ENCODE measurements at regions not wholly inside any gene's neighbourhood (a gene's known extent, or its start where the extent isn't known, plus 50 kb on each side); places are given as distances from the start of the nearest gene placed in this dataset.

- no peak for DNase-seq
Measured at GRCh38 chr6:14674458-14674857, 556.9 kb downstream of the CD83 start.

GRCh38 chr6:14674867-14675648, 557.5 kb downstream of the CD83 start:
- no peak for DNase-seq

GRCh38 chr6:14676064-14676463, 558.5 kb downstream of the CD83 start:
- no peak for DNase-seq

GRCh38 chr6:14676977-14677781, 559.6 kb downstream of the CD83 start:
- no peak for DNase-seq

GRCh38 chr6:14681699-14682487, 564.0 kb upstream of the JARID2 start:
- DNase-seq: no peak

GRCh38 chr6:14682812-14683211, 563.1 kb upstream of the JARID2 start:
- DNase-seq: no peak

GRCh38 chr6:14689639-14690038, 556.2 kb upstream of the JARID2 start:
- no peak for DNase-seq

GRCh38 chr6:14690120-14691056, 555.5 kb upstream of the JARID2 start:
- no peak for DNase-seq

GRCh38 chr6:14692208-14692607, 553.7 kb upstream of the JARID2 start:
- no peak for DNase-seq

- DNase-seq: no peak
Measured at GRCh38 chr6:14693301-14694192, 552.3 kb upstream of the JARID2 start.

- no peak for DNase-seq
Measured at GRCh38 chr6:14694308-14694707, 551.6 kb upstream of the JARID2 start.

DNA sequence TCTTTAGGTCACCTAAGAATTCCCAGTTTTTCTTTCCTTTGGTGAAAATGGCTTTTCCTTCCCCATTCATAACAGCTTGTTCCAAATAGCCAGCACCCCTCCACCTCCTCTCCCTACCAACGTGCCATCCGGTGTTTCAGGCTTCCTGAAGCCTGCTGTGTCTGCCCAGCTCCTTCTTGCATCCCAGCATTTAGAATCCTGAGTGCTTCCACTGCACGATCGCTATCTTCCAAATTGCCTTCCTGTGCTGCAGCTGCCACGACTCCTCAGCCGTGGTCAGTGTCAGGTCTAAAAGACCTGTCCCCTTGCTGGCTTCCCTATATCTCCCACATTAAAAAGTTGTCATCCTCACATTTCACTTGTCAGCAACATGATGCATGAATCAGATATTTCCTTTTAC, 550.3 kb upstream of the JARID2 start:
- no peak for DNase-seq

GRCh38 chr6:14696367-14696766, 549.5 kb upstream of the JARID2 start:
- no peak for DNase-seq

GRCh38 chr6:14697427-14697826, 548.4 kb upstream of the JARID2 start:
- DNase-seq: no peak

GRCh38 chr6:14699803-14700601, 545.9 kb upstream of the JARID2 start:
- no peak for DNase-seq

DNA sequence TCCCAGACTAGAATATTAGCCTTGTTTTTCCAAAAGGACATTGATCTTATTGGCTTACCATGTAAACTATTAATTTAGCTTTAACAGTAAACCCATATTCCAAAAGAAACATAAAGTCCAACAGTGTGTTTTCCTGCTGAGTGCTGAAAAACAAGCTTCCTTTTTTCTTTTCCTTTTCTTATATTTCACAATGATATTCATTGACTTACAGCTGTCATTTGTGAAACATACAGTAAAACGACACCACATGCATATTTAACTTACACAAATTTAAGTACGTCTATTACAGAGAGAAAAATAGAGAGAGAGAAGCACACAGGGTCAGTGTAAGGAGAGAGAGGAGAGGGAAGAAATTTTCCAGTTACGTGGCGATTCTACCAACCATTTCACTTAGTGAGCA, 543.9 kb upstream of the JARID2 start:
- DNase-seq: no peak

DNA sequence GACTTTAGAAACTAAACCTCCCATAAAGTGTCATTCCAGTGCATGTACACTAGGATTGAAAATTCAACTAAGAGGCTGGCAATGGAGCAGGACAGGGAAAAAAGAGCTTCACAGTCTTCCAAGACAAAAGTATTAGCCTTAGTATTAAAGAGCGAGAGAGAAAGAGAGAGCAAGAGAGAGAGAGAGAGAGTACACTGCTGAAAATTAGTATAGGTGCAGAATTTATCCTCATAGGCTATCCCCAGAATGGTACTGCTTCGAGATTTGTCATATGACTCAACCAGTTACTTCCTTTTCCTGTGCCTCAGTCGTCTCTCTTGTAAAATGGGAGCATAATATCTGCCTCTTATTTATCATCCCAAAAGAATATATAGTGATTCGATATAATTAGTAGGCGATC, 543.2 kb upstream of the JARID2 start:
- DNase-seq: no peak

DNA sequence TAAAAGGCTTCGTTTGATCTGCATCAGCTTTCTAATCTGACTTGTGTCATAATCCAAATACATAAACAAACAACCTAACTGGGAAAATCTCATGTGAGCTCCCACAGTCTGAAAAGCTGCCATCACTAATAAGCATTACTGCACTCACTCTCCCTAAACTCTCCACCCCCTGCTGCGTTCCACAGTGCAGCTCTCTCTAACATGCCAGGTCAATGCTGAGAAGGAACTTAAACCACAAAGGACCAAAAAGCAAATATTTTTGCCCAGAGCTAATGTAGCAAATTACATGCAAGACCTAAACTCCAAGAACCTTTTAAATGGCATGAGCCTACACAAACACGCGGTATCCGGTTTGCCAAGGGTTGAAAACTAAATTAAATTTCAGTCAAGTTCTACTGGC, 542.3 kb upstream of the JARID2 start:
- DNase-seq: no peak

DNA sequence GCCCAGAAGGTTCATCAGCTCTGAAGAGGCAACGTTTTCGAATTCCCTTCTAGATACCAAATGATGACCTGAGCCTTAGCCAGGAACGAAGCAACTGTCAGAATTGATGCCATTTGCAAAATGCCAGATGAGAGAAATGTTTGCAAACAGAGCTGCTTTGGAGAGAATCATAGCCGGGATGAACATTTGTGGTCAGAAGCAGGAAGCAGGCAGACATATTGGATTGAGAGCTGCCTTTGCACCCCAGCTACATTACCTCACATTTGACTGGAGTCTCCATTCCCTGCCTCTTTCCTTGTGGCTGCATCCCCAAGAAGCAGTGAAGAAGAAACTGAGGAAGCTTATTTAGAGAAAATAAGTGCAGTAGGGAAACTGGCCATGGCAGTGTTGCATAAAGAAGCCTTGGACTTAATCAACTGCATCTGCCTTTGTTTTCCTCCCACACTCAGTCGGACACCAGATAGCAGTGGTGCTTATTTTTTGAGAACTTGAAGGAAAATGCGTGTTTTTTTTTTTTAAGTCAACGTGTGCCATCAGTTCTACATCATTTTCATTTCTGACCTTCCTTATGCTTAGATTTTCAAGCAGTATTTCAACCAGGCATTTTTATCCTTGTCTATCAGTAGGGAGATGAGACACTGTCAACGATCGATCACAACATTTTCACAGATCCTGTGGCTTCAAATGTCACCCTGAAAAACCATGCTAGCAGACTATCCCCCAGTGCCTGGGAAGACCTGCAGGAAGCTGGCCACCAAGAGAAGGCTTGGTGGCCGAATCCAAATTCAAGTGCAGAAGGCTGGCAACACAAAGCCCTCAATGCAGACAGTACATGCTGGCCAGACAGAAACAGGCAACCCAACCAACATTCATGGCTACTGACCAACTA, 541.2 kb upstream of the JARID2 start:
- DNase-seq: no peak

Measured in occipital lobe (tissue), 1 donor.